ENCODE measurements at regions not wholly inside any gene's neighbourhood (a gene's known extent, or its start where the extent isn't known, plus 50 kb on each side); places are given as distances from the start of the nearest gene placed in this dataset.
"Not testable (repeated sequence)": the region's sequence is repeated elsewhere in the genome, so short reads cannot be mapped to it uniquely, and the experiment has no call there.

DNA sequence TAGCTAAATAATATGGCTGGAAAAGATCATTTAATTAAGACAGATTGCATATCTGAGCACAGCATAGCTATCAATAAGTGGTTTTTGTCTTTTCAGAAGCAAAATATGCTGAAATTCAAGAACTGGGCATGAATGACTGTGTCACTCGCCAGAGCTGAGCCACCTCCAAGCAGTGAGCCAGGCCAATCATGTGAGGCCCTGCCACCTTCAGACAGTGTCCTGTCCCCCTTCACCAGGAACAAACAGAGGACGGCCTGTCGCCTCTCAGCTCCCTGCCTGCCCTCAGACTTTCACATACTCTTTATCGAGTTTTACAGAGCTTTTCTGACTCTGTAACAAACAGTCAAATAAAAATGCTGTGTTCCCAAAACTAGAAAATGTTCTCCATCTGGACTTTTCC, 171.0 kb upstream of the TSC22D1 start:
- no peak for DNase-seq

DNA sequence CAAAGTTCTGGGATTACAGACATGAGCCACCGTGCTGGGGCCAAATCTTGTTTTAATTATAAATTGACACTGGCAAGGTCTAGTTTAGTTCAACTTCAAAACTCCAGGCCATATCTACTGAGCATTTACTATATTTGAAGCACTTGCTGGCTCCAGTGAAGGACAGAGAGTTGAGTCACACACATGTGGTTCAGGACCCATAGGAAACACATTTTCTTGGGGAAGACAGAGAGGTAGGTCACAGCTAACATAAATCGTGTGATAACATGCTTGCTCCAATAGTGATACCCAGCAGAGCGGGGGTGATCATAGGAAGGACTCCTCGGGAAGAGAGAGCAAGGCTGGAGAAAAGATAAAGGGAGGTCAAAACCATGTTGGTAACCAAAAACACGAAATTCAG, 170.6 kb upstream of the TSC22D1 start:
- no peak for DNase-seq

DNA sequence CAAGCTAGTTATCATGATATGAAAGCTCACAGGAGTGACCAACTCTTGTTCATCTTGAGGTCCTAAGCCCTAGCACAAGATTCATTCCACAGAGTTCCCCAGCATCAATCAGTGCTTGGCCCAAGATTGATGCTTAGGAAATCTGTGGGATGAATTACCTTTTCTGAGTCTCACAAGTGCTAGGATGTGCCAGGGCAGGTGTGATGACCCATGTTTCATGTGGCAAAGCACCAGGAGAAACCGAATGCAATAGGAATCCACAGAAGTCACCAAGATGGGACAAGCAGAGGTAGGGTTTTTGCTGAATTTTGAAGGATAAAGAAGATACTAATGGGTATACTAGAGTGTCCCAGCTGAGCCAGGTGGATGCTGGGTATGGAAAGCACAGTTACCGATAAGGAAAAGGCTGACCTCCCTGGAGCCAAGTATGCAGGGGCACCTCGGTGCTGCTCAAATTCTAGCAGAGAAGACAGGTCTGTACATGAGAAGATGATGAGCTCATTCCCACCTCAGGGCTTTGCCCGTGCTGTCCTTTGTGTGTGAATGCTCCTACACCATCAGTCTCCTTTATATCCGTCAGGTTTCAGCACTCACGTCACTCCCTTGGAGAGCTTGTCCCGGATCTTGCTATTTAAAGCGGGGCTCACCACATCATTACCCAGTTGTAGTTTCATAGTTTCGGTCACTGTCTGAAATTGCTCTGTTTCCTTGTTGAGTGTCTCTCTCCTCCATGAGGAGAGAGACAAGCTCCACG, 168.9 kb upstream of the TSC22D1 start:
- no peak for DNase-seq

DNA sequence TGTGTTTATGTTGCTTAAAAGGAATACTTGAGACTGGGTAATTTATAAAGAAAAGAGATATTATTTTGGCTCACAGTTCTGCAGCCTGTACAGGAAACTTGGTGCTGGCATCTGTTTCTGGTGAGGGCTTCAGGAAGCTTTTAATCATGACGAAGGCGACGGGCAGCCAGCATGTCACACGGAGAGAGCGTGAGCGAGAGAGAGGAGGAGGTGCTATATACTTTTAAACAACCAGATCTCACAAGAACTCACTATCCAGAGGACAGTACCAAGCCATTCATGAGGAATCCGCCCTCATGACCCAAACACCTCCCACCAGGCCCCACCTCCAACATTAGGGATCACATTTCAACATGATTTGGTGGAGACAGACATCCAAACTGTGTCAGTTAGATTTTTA, 163.4 kb upstream of the TSC22D1 start:
- no peak for DNase-seq

DNA sequence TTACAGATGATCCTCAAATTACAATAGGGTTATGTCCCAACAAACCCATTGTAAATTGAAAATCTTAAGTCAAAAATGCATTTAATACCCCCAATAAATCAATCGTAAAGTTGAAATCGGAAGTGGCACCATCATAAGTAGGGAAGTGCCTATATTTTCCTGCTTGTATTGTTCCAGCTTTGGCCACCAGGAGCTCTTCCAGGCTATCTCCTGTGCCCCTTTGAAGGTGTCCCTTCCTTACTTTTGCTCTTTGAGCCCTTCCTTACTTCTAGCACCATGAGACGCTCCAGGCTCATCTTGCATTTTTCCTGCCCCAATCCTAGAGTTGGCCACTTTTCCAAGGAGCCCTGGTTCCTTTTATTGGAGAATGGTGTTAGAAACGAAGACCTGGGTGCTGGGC, 163.0 kb upstream of the TSC22D1 start:
- no peak for DNase-seq

DNA sequence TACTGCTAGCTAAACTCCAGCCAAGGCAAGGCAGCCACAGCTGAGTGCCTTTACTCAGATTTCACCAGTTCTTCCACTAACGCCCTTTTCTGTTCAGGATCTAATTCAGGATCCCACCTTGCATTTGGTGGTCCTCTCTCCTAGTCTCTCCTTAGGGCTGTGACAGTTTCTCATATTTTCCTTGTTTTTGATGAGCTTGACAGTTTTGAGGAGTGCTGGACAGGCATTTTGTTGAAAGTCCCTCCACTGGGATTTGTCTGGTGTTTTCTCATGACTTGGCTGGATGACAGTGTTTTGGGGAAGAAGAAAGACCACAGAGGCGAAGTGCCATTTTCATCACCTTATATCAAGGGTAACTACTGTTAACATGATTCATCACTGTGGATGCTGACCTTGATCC, 162.3 kb upstream of the TSC22D1 start:
- DNase-seq = no peak

DNA sequence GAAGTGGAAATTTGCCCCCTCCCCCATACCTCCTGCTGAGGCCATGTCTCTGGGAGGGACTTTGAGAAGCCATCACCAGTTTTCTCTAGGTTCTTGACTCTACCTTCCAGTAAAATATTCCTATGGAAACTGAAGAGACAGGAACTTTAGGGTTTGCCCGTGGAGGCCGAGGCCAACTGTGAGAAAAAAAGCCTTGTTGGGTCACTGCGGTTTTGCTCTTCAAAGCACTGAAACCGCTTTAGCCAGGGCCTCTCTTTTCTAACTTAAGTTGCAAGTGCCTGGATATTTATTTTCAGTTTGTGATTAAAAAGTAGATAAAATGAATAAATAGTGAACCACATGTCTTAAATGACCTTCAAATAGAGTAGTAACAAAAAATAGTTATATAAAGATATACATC, 159.7 kb upstream of the TSC22D1 start:
- no peak for DNase-seq

DNA sequence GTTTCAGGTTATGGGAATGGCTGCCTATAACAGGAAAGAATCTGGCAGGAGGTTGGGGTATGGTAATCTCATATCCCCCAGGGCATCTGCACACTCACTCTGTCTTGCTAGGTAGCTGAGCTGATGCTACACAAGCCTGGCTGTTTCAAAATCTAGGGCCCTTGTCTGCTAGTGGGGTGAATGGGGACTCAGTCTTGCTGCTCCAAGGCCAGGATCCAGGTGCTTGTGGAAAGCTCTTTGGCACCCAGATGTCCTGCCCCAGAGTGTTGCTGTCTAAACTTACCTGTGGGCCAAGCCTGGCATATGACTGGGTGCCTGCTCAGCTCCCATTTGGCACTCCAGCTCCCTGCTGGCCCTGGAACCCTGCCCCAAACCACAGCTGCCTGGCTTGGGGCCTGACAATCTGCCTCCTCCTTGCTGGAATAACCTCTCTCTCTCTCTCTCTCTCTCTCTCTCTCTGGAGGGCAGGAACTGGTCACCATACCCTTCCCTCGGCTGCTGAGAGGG, 158.1 kb upstream of the TSC22D1 start:
- no peak for DNase-seq

DNA sequence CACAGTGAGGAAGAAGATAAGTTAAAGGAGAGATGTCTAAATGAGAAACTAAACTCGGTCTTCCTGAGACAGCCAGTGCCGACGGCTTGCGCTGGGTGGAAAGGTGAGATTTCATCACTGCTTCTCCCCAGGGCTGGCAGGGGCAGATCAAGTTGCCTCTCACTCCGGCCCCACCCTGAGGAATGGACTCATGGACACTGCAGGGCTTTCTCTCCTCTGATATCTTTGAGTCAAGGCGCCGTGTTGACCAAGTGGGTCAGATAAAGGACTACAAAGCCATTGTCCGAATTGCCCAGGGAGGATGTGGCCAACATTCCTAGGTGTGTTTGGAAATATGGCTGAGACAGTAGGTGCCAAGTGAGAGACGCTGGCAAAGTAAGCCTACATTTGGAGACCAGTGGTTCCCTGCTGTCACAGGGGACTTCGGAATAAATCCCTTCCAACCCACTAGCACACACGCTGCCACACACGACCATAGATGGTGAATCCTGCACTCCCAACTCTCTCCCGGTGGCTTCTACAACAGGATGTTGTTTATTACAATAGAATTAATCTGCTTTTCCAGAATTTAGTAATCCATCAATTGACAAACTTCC, 156.5 kb upstream of the TSC22D1 start:
- no peak for DNase-seq

DNA sequence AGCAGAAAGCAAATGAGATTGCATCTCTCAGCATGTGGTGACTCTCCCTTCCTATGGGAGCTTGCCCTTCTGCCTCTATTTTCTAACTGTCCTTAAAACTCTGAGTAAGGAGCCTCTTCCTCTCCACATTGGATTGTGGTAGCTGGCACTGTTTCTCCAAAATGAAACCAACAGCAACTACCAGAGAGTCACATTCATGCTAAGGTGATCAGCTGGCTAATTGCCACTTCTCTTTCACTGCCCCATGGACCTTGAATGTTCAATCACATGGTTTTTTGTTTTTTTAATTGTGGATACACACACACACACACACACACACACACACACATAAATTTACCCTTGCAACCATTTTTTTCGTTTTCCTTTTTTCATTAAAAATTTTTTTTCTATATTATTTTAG, 154.7 kb upstream of the TSC22D1 start:
- DNase-seq = no peak

DNA sequence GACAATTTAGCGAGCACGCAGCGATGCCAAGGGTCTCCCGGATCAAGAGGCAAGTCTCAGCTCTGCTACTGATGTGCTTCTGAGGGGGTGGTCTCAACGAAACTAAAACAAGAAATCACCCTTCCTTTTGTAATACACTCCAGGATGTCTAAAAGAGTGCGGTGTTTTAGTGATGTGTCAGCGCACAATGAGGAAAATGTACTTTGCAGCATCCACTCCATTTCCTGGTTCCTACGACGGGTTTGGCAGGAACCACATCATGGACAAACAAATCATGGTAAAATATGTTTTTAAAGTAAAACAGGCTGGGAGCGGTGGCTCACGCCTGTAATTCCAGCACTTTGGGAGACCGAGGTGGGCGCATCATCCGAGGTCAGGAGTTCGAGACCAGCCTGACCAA, 154.0 kb upstream of the TSC22D1 start:
- no peak for DNase-seq

DNA sequence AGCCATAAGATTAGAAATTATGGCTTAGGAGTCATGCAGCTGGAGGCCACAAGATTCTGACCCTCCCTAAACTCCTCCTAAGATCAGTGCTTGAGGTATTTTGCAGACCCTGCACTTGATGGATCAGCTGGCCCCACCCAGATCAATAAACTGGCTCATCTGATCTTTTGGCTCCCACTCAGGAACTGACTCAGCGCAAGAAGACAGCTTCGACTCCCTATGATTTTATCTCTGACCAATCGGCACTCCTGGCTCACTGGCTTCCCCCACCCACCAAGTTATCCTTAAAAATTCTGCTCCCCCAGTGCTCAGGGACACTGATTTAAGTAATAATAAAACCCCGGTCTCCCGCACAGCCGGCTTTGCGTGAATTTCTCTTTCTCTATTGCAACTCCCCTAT, 151.5 kb upstream of the TSC22D1 start:
- DNase-seq = not testable (repeated sequence)

DNA sequence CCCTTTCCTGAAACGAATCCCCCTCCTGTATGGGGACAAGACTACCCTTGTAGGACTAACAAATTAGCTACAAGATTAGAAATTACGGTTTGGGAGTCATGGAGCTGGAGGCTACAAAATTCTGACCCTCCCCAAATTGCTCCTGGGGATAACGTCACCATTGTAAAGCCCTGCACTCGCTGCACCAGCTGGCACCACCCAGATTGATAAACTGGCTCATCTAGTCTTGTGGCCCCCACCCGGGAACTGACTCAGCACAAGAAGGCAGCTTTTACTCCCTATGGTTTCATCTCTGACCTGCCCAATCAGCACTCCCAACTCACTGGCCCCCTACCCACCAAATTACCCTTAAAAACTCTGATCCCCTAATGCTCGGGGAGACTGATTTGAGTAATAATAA, 150.6 kb upstream of the TSC22D1 start:
- DNase-seq = no peak

DNA sequence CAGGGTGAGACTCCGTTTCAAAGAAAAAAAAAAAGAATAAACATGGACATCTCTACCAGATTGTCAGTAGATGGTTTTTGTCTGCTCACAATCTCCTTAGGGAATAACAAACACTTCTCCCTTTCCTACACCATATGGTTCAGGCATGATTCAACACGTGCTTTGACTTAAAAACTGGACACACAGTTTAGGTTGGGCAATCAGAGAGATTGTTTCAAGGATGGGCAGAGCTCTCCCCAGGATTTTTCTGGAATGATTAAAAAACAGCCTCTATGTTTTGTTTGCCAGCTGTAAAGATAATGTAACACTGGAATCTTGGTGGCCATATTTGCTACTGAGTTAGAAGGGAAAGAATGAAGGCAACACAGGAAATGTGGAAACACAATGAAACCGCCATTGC, 150.1 kb upstream of the TSC22D1 start:
- DNase-seq = no peak

DNA sequence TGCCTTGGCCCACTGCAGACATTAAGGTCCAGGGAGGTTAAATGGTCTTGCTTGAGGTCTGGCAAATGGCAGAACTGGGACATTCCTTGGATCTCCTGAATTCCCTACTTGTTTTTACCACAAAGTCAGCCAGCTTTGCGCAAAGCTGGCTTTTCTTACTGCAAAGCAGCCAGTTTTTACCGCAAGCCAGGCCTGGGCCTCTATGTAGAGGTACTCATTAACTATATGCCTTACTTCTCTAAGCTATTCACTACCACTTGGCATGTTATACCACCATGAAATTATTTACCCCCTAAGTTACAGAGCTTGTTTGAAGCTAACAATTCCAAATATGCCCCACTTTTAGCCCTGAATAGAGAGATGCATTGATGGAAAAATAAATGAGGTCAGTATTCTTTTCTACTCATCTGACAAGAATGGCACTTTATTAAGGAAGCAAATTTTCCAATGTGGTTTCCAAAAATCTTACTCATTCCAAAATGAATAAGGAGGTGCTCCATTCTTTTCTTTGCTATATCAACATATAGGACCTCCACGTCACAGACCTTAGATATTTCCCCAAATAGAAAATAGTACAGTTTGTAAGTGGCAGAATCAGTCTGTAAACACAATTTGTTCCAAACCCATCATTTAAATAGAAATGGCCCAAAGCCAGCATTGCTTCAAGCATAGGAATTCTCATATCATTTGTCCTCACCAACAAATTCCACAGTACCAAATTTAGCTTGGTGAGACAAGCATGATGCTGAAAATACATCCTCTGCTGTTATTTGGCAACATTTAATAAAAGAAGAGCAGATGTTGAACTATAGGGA, 143.9 kb upstream of the TSC22D1 start:
- DNase-seq = no peak

DNA sequence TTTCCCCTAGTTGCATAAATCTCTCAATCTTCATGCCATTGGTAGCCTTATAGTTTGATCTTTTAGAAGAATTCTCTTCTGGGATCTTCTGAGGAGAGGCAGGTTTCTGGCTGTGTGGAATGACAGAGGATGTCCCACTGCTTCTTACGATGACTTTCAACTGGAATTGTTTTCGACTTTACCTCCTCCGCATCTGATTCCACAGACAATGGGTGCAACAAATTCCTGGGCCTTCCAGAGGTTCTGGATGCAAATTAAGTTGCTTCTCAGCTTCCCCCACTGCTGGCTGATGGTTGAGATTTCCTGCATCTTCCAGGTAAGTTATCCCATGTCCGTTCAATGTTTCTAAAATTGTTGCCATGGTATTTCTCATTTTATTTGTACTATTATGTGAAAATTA, 142.3 kb upstream of the TSC22D1 start:
- DNase-seq = no peak

DNA sequence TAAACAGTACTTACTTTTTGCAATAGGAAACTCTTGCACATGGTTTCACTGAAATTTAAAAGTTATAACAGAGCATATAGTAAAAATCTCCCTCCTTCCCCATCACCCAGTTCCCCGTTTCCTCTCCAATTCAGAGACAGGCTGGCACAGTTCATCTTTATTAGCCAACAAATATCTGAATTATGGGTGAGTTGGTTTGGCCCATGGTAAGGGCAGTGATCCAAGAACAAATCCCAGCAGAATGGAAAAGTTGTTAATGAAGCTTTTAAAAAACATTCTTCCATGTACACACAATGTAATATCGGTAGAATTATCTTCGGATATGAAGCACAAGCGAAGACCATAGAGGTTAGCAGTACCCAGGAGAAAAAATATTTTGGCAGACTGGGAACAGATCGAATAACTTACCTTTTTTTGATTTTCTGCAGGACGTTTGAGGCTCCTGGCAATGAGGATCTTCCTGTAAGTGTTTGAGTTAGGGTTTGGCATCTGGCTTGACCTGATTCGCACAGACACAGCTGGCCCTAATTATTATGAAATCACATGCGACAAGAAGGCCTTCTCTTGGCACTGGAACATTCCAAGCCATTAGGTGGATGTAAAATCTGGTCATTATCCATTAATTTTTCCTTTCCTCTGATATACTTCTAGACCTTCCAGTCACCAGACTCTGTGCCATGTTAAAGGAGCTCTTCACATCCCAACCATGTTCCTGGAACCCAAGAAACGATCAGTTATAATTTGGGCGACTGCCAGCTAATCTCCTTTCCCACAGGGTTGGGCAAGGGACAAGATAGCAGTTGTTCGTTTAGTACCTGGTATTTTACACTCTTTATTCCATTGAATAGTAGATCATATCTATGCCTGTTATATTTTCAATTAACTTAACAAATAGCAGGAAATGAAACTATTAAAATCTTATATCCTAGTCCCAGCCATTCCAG, 139.4 kb upstream of the TSC22D1 start:
- no peak for DNase-seq

DNA sequence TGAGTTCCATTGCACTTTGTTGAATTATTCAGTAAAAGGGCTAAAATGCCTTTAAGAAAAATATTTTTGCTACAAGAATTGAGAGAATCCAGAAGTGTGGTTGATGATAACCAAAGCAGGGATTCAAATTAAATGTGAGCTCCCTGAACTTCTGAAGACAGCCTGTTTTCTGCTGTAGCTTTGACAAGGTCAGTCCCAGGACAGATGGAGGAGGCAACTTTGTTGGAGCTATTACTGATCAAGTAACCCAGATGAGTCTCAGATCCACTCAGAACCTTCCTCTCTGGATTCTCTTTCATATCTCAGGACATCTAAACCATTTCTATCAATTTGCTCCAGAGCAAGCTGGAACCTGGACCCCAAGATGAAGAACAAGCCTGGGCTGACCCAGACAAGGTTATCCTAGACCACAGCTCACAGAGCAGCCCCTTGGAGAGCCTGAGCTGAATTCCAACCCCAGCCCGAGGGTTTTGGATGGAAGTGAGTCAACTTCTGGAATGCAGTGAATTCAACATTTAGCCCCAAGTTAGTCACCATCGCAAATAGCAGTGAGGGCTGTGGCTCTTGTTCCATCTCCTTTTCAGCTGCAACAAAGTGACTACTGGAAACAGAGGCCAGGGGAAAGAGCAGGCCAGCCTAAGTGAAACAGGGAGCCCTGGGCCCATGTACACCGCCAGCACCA, 137.8 kb upstream of the TSC22D1 start:
- no peak for DNase-seq

DNA sequence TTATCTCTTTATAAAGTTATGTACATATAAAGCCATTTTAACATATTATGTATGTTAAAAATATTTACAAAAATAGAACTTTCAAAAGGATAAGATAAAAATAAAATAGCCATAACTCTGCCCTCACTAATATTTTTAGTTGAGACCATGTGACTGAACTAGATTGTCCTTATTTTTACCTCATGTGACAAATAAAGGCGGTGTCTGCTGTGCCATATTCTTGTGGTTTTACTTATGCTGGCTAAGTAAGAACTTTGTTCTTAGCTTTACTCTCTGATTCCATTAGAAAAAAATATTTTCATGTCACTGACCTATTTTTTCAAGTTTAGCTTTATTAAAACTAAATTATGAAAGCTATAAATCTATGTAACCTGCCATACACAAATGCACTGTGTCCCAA, 135.6 kb upstream of the TSC22D1 start:
- DNase-seq = no peak

DNA sequence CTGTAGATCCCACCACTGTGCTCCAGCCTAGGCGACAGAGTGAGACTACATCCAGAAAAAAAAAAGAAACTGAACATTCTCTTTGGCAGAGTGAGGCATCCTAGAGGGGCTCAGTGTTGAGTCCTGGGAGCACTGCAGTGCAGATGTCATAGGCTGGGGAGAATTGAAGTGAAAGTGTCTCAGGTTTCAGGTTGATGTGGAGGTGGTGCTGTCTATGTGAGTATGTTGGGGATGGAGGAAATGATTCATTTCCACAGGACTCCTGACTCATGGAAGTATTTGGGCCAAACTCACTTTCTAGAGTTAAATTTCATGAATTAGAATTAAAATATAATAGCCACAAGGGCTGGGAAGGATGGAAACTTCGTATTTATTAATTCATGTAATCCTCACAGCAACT, 134.4 kb upstream of the TSC22D1 start:
- DNase-seq = no peak

DNA sequence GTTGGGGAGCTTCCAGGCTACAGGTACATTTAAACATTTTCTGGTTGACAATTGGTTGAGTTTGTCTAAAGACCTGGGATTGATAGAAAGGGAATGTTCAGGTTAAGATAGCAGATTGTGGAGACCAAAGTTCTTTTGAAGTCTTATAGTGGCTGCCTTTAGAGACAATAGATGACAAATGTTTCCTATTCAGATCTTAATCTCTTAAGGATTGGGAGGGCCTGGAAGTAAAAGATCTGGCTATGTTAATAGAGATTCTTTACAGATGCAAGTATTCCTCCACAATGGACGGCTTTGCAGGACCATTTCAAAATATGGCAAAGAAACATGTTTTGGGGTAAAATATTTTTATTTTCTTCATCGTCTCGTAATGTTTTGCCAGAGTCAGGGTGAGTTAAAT, 128.7 kb upstream of the TSC22D1 start:
- DNase-seq = not testable (repeated sequence)

DNA sequence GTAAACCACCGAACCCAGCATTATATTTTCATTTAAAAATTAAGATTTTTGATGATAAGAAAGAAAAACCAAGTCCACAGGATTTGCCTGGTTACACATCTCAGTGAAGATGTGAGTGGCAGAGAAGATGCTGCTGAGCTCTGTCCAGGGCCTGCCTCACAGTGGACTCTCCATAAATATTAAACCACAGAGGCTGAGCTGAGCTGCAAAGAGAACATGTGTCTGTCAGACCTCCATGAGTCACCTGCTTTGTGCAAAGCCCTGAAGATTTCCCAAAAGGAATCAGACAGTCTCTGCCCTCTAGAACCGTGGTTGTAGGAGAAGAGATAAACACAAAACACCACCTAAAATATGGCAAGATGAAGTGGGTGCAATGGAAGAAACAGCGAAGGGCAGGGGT, 127.2 kb upstream of the TSC22D1 start:
- no peak for DNase-seq

Data from DMS79 (cell line).